ENCODE measurements at regions not wholly inside any gene's neighbourhood (a gene's known extent, or its start where the extent isn't known, plus 50 kb on each side); places are given as distances from the start of the nearest gene placed in this dataset.
"Not testable (repeated sequence)": the region's sequence is repeated elsewhere in the genome, so short reads cannot be mapped to it uniquely, and the experiment has no call there.

GRCh38 chr2:87537251-87537671, 210.6 kb upstream of the PLGLB2 start:
- not testable (repeated sequence) for TF ChIP-seq TP53 (CRISPR knock-in tag; IDR thresholded peaks at IDR 0.05); JUN (IDR thresholded peaks at IDR 0.05); CTCF (IDR thresholded peaks at IDR 0.05); SMC3 (IDR thresholded peaks at IDR 0.05); ZFP36 (IDR thresholded peaks at IDR 0.05; ENCODE audit: borderline replicate concordance, partially characterized antibody); REST (IDR thresholded peaks at IDR 0.05)
